Neural progenitor cell (in vitro differentiated cells): ENCODE measurements at regions not wholly inside any gene's neighbourhood (a gene's known extent, or its start where the extent isn't known, plus 50 kb on each side); places are given as distances from the start of the nearest gene placed in this dataset.
A peak's percentile ranks its signal among the peaks of the same experiment; 100 is the strongest.

Experiments
- DNase-seq: peaks from one replicate; pipeline ENCODE4 v3.0.0-alpha.2; 2016; ENCODE audit warnings: low spot score
- H2AFZ ChIP-seq: fragments of 200-600 bp; sonication (generic); replicated peaks from 2 replicates; pipeline ENCODE4 v1.6.1; 2016; ENCODE audit warnings: antibody characterized with exemption
- H3F3A ChIP-seq: fragments of 200-600 bp; sonication (generic); 2 replicates; pipeline ENCODE4 v1.6.1; 2016; ENCODE audit warnings: antibody characterized with exemption, low read depth
- H3K27ac ChIP-seq: fragments of 200-600 bp; sonication (generic); 2 replicates; pipeline ENCODE4 v1.5.1; 2016; ENCODE audit warnings: mild to moderate bottlenecking
- H3K27me3 ChIP-seq: fragments of 200-600 bp; sonication (generic); 2 replicates; pipeline ENCODE4 v1.6.1; 2016; ENCODE audit warnings: mild to moderate bottlenecking, moderate library complexity
- H3K36me3 ChIP-seq: fragments of 200-600 bp; sonication (generic); 2 replicates; pipeline ENCODE4 v1.5.1; 2016
- H3K4me1 ChIP-seq: fragments of 200-600 bp; sonication (generic); 2 replicates; pipeline ENCODE4 v1.6.1; 2016; ENCODE audit warnings: mixed run types
- H3K4me2 ChIP-seq: fragments of 200-600 bp; sonication (generic); 2 replicates; pipeline ENCODE4 v1.6.1; 2016
- H3K4me3 ChIP-seq: fragments of 200-600 bp; sonication (generic); 2 replicates; pipeline ENCODE4 v1.5.1; 2016
- H3K79me2 ChIP-seq: fragments of 200-600 bp; sonication (generic); 2 replicates; pipeline ENCODE4 v1.6.1; 2016; ENCODE audit warnings: low read depth
- H3K9ac ChIP-seq: fragments of 200-600 bp; sonication (generic); 2 replicates; pipeline ENCODE4 v1.6.1; 2016
- H3K9me3 ChIP-seq: fragments of 200-600 bp; sonication (generic); 2 replicates; pipeline ENCODE4 v1.5.1; 2016; ENCODE audit warnings: low read depth
- H4K20me1 ChIP-seq: fragments of 200-600 bp; sonication (generic); 2 replicates; pipeline ENCODE4 v1.6.1; 2016; ENCODE audit warnings: low read depth
- H3K27ac Mint-ChIP-seq: 3 replicates; pipeline ENCODE4 v1.8.0; 2021; ENCODE audit warnings: mixed read lengths
- H3K27me3 Mint-ChIP-seq: 2 replicates; pipeline ENCODE4 v1.8.0; 2022; ENCODE audit warnings: low read depth, mild to moderate bottlenecking, inconsistent platforms, moderate library complexity, mixed read lengths; ENCODE audit not compliant: insufficient read depth
- H3K36me3 Mint-ChIP-seq: 3 replicates; pipeline ENCODE4 v1.8.0; 2021; ENCODE audit warnings: mixed read lengths
- H3K4me1 Mint-ChIP-seq: 3 replicates; pipeline ENCODE4 v1.8.0; 2021; ENCODE audit warnings: mixed read lengths
- H3K4me3 Mint-ChIP-seq: 3 replicates; pipeline ENCODE4 v1.8.0; 2021; ENCODE audit warnings: mild to moderate bottlenecking, moderate library complexity, mixed read lengths
- H3K9me3 Mint-ChIP-seq: 3 replicates; pipeline ENCODE4 v1.8.0; 2020; ENCODE audit warnings: mixed read lengths
- CTCF ChIP-seq: fragments of 200-600 bp; sonication (generic); IDR thresholded peaks from 2 replicates; pipeline ENCODE4 v1.5.1; 2017; ENCODE audit warnings: antibody characterized with exemption, mild to moderate bottlenecking
- EZH2 ChIP-seq: fragments of 200-600 bp; sonication (generic); IDR thresholded peaks from 2 replicates; pipeline ENCODE4 v1.6.1; 2017; ENCODE audit warnings: antibody characterized with exemption, mild to moderate bottlenecking, moderate library complexity
- EZH2phosphoT487 ChIP-seq: fragments of 200-600 bp; sonication (generic); IDR thresholded peaks from 2 replicates; pipeline ENCODE4 v1.6.1; 2017; ENCODE audit warnings: antibody characterized with exemption

GRCh38 chr1:182145441-182145840, 83.9 kb upstream of the ZNF648 start:
- Histone ChIP-seq H3K4me3 (no peak overlapping the region), H3K4me2 (no peak overlapping the region), H2AFZ (no peak overlapping the region), H3K27me3 (no peaks in the 10 kb centered on the region), H3K9me3 (no peaks in the 10 kb centered on the region), H3K79me2 (no peaks in the 10 kb centered on the region), H3K4me1 (peaks cover 20% of the 10 kb centered on the region), H3K9ac (no peak overlapping the region), H3K36me3 (no peaks in the 10 kb centered on the region), H3K27ac (no peak overlapping the region), H3F3A (peaks cover 18% of the 10 kb centered on the region), H4K20me1 (no peaks in the 10 kb centered on the region)
- Mint-ChIP-seq H3K4me1 (peaks cover 42% of the 10 kb centered on the region), H3K9me3 (no peaks in the 10 kb centered on the region), H3K27ac (no peak overlapping the region), H3K36me3 (no peaks in the 10 kb centered on the region), H3K4me3 (no peak overlapping the region), H3K27me3 (no peaks in the 10 kb centered on the region)
- DNase-seq: no peak
- TF ChIP-seq EZH2 (no peak), EZH2phosphoT487 (no peak), CTCF (no peak)

- Histone ChIP-seq H3K9me3 (no peaks in the 10 kb centered on the region), H3K4me1 (peaks cover 20% of the 10 kb centered on the region), H3K27me3 (no peaks in the 10 kb centered on the region), H3F3A (peaks cover 18% of the 10 kb centered on the region), H3K9ac (no peak overlapping the region), H4K20me1 (no peaks in the 10 kb centered on the region), H3K79me2 (no peaks in the 10 kb centered on the region), H3K27ac (peak overlapping the region; percentile 54), H2AFZ (peak overlapping the region; percentile 75), H3K4me3 (no peak overlapping the region), H3K4me2 (peak overlapping the region; percentile 19), H3K36me3 (no peaks in the 10 kb centered on the region)
- Mint-ChIP-seq H3K9me3 (no peaks in the 10 kb centered on the region), H3K27ac (peak overlapping the region; percentile 96), H3K36me3 (no peaks in the 10 kb centered on the region), H3K4me3 (peak overlapping the region; percentile 5), H3K27me3 (no peaks in the 10 kb centered on the region), H3K4me1 (peaks cover 38% of the 10 kb centered on the region)
- DNase-seq: no peak
- TF ChIP-seq EZH2: no peak
- no peak for TF ChIP-seq CTCF
- TF ChIP-seq EZH2phosphoT487: no peak
Measured at GRCh38 chr1:182144646-182145030, 83.1 kb upstream of the ZNF648 start.

DNA sequence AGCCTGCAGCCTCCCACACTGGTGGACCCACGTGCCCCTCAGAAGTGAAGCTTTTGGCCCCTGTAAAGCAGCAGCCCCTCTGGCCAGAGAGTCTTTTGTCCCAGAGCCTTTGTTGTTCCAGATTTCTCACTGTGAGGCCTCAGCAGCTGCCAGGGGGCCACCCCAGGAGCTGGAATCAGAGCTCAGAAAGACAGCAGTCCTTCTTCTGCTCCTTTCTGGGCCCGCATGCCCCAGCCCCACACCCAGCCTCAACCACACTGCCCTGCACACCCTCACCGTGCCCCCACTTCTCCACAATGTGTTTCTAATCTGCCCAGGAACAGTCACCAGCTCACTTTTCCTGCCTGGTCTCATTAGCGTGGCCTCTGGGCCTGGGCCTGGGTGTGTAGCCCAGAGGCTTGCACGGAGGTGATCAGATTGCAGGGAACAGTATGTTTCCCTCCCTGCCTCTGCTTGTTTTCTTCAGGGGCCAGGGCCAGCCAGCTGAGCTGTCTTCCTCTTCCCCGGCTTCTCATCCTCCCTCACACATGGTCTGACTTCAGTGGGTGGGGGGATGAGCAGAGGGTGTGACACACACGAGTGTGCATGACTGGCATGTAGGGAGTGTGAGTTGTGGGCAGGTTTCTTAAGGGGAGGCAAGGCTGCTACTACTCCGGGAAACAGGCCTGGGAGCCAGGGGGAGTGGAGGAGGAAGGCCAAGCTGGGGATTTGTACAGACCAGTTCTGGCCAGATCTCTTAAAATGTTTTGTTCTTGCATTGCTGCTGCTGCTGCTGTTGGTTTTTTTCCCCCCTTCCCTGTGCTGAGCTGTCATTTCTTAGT, 82.5 kb upstream of the ZNF648 start:
- DNase-seq: peak; percentile 63
- Histone ChIP-seq H3K27me3 (no peaks in the 10 kb centered on the region), H3K4me2 (peak overlapping the region; percentile 19), H3K4me1 (peaks cover 20% of the 10 kb centered on the region), H3K9ac (no peak overlapping the region), H3K79me2 (no peaks in the 10 kb centered on the region), H3K27ac (peak overlapping the region; percentile 54), H2AFZ (peak overlapping the region; percentile 75), H3K9me3 (no peaks in the 10 kb centered on the region), H3K4me3 (no peak overlapping the region), H4K20me1 (no peaks in the 10 kb centered on the region), H3K36me3 (no peaks in the 10 kb centered on the region), H3F3A (peaks cover 18% of the 10 kb centered on the region)
- TF ChIP-seq CTCF (no peak), EZH2 (no peak), EZH2phosphoT487 (no peak)
- Mint-ChIP-seq H3K27me3 (no peaks in the 10 kb centered on the region), H3K36me3 (no peaks in the 10 kb centered on the region), H3K4me1 (peaks cover 32% of the 10 kb centered on the region), H3K9me3 (no peaks in the 10 kb centered on the region), H3K4me3 (peak overlapping the region; percentile 5), H3K27ac (peak overlapping the region; percentile 96)
